GM18498 (cell line): ENCODE measurements at regions not wholly inside any gene's neighbourhood (a gene's known extent, or its start where the extent isn't known, plus 50 kb on each side); places are given as distances from the start of the nearest gene placed in this dataset.

Source experiments
- ATAC-seq: cut with Tn5 transposase; IDR thresholded peaks from one replicate; pipeline ENCODE4 v1.9.1; 2021; ENCODE audit warnings: mild to moderate bottlenecking, moderate library complexity; ENCODE audit not compliant: unreplicated experiment

- ATAC-seq = no peak
Observed at GRCh38 chr15:39227001-39227400, 353.9 kb upstream of the THBS1 start.

GRCh38 chr15:39228889-39229288, 352.0 kb upstream of the THBS1 start:
- ATAC-seq = no peak

GRCh38 chr15:39230205-39230907, 350.5 kb upstream of the THBS1 start:
- no peak for ATAC-seq

GRCh38 chr15:39230908-39231285, 350.0 kb upstream of the THBS1 start:
- no peak for ATAC-seq

GRCh38 chr15:39232512-39232911, 348.4 kb upstream of the THBS1 start:
- ATAC-seq = no peak

- no peak for ATAC-seq
Observed at GRCh38 chr15:39235084-39235795, 345.6 kb upstream of the THBS1 start.

- no peak for ATAC-seq
Observed at GRCh38 chr15:39236375-39236774, 344.5 kb upstream of the THBS1 start.

GRCh38 chr15:39238443-39238842, 342.4 kb upstream of the THBS1 start:
- no peak for ATAC-seq

- no peak for ATAC-seq
Observed at GRCh38 chr15:39239562-39239961, 341.3 kb upstream of the THBS1 start.

- ATAC-seq = no peak
Observed at GRCh38 chr15:39242345-39242744, 338.5 kb upstream of the THBS1 start.

GRCh38 chr15:39243396-39243795, 337.5 kb upstream of the THBS1 start:
- no peak for ATAC-seq

GRCh38 chr15:39244776-39245175, 336.1 kb upstream of the THBS1 start:
- ATAC-seq = no peak

GRCh38 chr15:39246523-39246922, 334.4 kb upstream of the THBS1 start:
- no peak for ATAC-seq

- no peak for ATAC-seq
Observed at GRCh38 chr15:39247574-39247973, 333.3 kb upstream of the THBS1 start.

GRCh38 chr15:39248204-39248603, 332.7 kb upstream of the THBS1 start:
- no peak for ATAC-seq

- ATAC-seq = no peak
Observed at GRCh38 chr15:39250001-39250400, 330.9 kb upstream of the THBS1 start.

- ATAC-seq = no peak
Observed at GRCh38 chr15:39250460-39251186, 330.3 kb upstream of the THBS1 start.

- ATAC-seq = no peak
Observed at GRCh38 chr15:39251413-39252133, 329.3 kb upstream of the THBS1 start.

- no peak for ATAC-seq
Observed at GRCh38 chr15:39252134-39252470, 328.8 kb upstream of the THBS1 start.

GRCh38 chr15:39253552-39253951, 327.3 kb upstream of the THBS1 start:
- ATAC-seq = no peak

- no peak for ATAC-seq
Observed at GRCh38 chr15:39254181-39254580, 326.7 kb upstream of the THBS1 start.
